ENCODE measurements at regions not wholly inside any gene's neighbourhood (a gene's known extent, or its start where the extent isn't known, plus 50 kb on each side); places are given as distances from the start of the nearest gene placed in this dataset.

- TF ChIP-seq CTCF (conservative IDR thresholded peaks at IDR 0.05; ENCODE audit: low read depth, low read length), result no peak
- no peak for TF ChIP-seq EZH2phosphoT487 (IDR thresholded peaks at IDR 0.05; ENCODE audit: borderline replicate concordance, low read length)
- TF ChIP-seq EZH2 (IDR thresholded peaks at IDR 0.05; ENCODE audit: low read length, unreplicated experiment), result no peak
Measured at GRCh38 chr5:57931807-57932206, 449.2 kb upstream of the ACTBL2 start.

Measured in PC-3 (cell line).